A549 (cell line): ENCODE measurements at regions not wholly inside any gene's neighbourhood (a gene's known extent, or its start where the extent isn't known, plus 50 kb on each side); places are given as distances from the start of the nearest gene placed in this dataset.

ENCODE experiments used
- CTCF ChIP-seq: fragments of >200 bp; sonication (Bioruptor Twin); formaldehyde crosslinking; IDR thresholded peaks from 3 replicates; pipeline ENCODE4 v1.5.1; 2016
- FOSB ChIP-seq: fragments of 250-450 bp; sonication (Bioruptor Pico); IDR thresholded peaks from 2 replicates; pipeline ENCODE4 v1.5.0; 2020; ENCODE audit warnings: mild to moderate bottlenecking, moderate library complexity
- MAX ChIP-seq: IDR thresholded peaks from 2 replicates; pipeline ENCODE4 v1.6.1; 2012
- RFX5 ChIP-seq: fragments of 450-650 bp; IDR thresholded peaks from 2 replicates; pipeline ENCODE4 v1.7.1; 2014; ENCODE audit warnings: antibody characterized with exemption, mild to moderate bottlenecking, moderate library complexity
- RNF2 ChIP-seq: fragments of 200-600 bp; sonication (generic); IDR thresholded peaks from 2 replicates; pipeline ENCODE4 v1.6.1; 2016; ENCODE audit warnings: low read depth, mild to moderate bottlenecking, antibody characterized with exemption, moderate library complexity, borderline replicate concordance

GRCh38 chr3:146702237-146702636, 97.1 kb upstream of the PLSCR5 start:
- TF ChIP-seq CTCF (no peak), RNF2 (no peak), MAX (no peak), FOSB (CRISPR knock-in tag) (no peak), RFX5 (no peak)
